ENCODE measurements at regions not wholly inside any gene's neighbourhood (a gene's known extent, or its start where the extent isn't known, plus 50 kb on each side); places are given as distances from the start of the nearest gene placed in this dataset.

DNA sequence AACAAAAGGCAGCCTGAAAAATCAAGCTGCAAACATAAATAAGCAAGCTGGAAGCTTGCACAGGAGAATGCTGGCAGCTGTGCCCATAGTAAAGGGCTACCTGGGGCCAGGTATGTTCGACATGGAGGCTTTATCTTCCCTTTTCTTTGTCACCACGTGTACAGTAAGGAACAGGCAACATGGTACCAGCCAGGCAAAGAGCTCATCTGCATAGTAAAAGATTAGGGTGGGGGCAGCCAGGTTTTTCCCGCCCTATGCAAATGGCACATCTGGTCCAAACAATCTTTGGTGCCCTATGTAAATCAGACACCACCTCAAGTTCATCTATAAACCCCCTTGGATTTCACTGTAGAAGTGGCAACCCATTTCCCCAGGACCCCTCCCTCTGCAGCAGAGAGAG, 625.1 kb downstream of the TYW1 start:
- H3K27ac ChIP-seq = no peak overlapping the region
- ATAC-seq (no peak), DNase-seq (no peak)
- no peaks in the 10 kb centered on the region for H3K4me1 ChIP-seq
- no peak overlapping the region for H3K4me3 ChIP-seq
- H3K36me3 ChIP-seq = no peaks in the 10 kb centered on the region
- intact Hi-C loops (cut with DNase I) = no loop called here
- H3K9me3 ChIP-seq = no peaks in the 10 kb centered on the region
- TF ChIP-seq, protein P1, sequence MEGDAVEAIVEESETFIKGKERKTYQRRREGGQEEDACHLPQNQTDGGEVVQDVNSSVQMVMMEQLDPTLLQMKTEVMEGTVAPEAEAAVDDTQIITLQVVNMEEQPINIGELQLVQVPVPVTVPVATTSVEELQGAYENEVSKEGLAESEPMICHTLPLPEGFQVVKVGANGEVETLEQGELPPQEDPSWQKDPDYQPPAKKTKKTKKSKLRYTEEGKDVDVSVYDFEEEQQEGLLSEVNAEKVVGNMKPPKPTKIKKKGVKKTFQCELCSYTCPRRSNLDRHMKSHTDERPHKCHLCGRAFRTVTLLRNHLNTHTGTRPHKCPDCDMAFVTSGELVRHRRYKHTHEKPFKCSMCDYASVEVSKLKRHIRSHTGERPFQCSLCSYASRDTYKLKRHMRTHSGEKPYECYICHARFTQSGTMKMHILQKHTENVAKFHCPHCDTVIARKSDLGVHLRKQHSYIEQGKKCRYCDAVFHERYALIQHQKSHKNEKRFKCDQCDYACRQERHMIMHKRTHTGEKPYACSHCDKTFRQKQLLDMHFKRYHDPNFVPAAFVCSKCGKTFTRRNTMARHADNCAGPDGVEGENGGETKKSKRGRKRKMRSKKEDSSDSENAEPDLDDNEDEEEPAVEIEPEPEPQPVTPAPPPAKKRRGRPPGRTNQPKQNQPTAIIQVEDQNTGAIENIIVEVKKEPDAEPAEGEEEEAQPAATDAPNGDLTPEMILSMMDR (IDR thresholded peaks at IDR 0.05) = no peak
- H3K27me3 ChIP-seq = peaks cover 0 to 18% of the 10 kb centered on the region in 2 donors

DNA sequence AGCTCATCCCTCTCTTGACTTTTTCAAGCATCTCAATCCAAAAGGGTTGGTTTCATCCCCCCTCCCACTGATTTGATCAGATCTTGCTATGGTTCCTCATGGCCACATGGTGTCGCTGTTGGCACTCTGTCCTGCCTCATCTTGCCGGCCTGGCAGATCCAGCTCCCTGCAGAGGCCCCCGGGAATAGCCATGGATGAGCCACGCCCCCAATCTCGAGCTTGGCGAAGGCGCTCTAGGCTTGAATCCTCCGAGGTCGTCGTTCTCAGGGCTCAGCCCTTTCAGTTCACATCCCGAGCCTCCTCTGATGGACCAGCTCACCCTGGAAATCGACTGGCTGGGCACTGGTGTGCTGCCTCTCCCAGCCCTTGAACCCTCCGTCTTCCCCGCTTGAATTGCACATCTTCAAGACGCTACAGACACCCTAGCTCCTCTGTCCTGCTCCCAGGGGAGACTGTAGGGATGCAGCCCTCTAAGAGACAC, 628.7 kb downstream of the TYW1 start:
- intact Hi-C loops (cut with DNase I) = no loop called here
- no peaks in the 10 kb centered on the region for H3K9me3 ChIP-seq
- peak in 3 of 4 donors; percentile 65 to 92 (median 82) for DNase-seq
- TF ChIP-seq, protein P1 (IDR thresholded peaks at IDR 0.05) = peak; percentile 63 to 74
- no peaks in the 10 kb centered on the region for H3K27me3 ChIP-seq
- H3K4me3 ChIP-seq = no peak overlapping the region
- H3K27ac ChIP-seq = no peak overlapping the region
- no peaks in the 10 kb centered on the region for H3K4me1 ChIP-seq
- ATAC-seq = peak; percentile 99
- no peaks in the 10 kb centered on the region for H3K36me3 ChIP-seq

DNA sequence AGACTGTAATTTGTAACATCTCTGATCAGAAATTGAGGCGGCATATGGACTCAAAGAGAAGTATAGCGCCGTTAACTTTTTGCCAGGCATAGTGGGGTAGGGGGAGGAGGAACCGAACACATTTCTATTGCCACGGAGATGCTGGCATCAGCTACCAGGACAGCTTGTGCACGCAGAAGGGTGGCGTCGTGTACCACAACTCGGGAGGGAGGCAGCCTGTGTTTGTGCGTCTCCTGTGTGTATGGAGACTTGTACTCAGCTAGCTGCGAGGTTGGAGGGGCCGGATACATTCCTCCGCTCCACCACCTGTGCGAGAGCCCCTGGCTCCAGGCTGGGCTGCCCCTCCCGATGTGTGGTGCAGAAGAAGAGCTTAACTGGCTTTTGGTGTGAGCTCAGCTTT, 634.8 kb downstream of the TYW1 start:
- intact Hi-C loops (cut with DNase I) = no loop called here
- Histone ChIP-seq H3K27ac (no peak overlapping the region), H3K36me3 (no peaks in the 10 kb centered on the region), H3K27me3 (no peaks in the 10 kb centered on the region), H3K9me3 (no peaks in the 10 kb centered on the region), H3K4me3 (no peak overlapping the region), H3K4me1 (no peaks in the 10 kb centered on the region)
- TF ChIP-seq, protein P1 (IDR thresholded peaks at IDR 0.05) = no peak
- DNase-seq (no peak), ATAC-seq (no peak)

DNA sequence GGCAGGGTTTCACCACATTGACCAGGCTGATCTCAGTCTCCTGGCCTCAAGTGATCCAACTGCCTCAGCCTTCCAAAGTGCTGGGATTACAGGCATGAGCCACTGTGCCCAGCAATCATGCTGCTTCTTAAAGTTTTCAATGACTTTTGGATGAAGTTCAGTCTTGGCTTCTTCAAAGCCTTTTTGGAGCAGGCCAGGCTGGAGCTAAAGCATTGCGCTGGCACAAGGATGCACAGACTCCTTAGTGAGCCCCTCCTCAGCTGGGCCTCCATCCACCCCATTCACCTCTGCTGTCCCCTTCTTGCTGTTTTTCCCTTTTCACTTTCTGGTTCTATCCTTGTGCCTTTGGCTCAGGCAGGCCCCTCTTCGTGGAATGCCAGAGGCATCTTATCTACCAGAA, 638.6 kb downstream of the TYW1 start:
- Histone ChIP-seq H3K27ac (no peak overlapping the region), H3K36me3 (no peaks in the 10 kb centered on the region), H3K27me3 (no peaks in the 10 kb centered on the region), H3K9me3 (no peaks in the 10 kb centered on the region), H3K4me1 (no peaks in the 10 kb centered on the region), H3K4me3 (no peak overlapping the region)
- no peak for DNase-seq
- intact Hi-C loops (cut with DNase I) = no loop called here
- no peak for ATAC-seq
- TF ChIP-seq, protein P1 (IDR thresholded peaks at IDR 0.05) = no peak

DNA sequence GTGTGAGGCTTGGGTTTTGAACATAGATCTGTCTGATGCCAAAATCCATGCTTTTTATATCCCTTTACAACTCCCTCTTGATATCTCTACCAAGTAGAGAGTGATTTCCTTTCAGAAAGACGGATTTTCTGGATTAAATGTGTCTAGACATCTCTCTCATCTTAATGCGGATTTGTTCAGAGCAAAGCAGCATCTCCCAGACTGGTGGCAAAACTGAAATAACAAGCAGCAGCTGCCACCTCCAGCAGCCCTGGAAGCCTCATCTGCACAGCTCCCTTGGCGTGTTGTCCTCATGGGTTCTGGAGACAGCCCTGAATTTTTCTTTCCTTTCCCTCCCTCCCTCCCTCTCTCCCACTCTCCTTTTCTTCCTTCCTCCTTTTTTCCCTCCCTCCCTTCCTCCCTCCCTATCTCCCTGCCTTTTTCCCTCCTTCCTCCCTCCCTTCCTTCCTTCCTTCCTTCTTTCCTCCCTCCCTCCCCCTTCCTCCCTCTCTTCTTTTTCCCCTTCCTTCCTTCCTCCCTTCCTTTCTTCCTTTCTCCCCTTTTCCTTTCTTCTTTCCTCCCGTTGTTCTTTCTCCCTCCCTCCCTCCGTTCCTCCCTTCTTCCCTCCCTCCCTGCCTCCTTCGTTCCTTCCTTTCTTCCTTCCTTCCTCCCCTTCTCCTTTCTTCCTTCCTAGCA, 639.9 kb downstream of the TYW1 start:
- intact Hi-C loops (cut with DNase I) = no loop called here
- H3K27ac ChIP-seq = no peak overlapping the region
- H3K36me3 ChIP-seq = no peaks in the 10 kb centered on the region
- no peak overlapping the region for H3K4me3 ChIP-seq
- TF ChIP-seq, protein P1 (IDR thresholded peaks at IDR 0.05) = no peak
- H3K4me1 ChIP-seq = no peaks in the 10 kb centered on the region
- H3K27me3 ChIP-seq = no peaks in the 10 kb centered on the region
- ATAC-seq = no peak
- no peaks in the 10 kb centered on the region for H3K9me3 ChIP-seq
- no peak for DNase-seq
